ELR (cell line): ENCODE measurements at regions not wholly inside any gene's neighbourhood (a gene's known extent, or its start where the extent isn't known, plus 50 kb on each side); places are given as distances from the start of the nearest gene placed in this dataset.
"Not testable (repeated sequence)": the region's sequence is repeated elsewhere in the genome, so short reads cannot be mapped to it uniquely, and the experiment has no call there.

Experiments used
- DNase-seq: peaks from one replicate; pipeline ENCODE4 v3.0.0-alpha.2; 2015; ENCODE audit warnings: low read depth

DNA sequence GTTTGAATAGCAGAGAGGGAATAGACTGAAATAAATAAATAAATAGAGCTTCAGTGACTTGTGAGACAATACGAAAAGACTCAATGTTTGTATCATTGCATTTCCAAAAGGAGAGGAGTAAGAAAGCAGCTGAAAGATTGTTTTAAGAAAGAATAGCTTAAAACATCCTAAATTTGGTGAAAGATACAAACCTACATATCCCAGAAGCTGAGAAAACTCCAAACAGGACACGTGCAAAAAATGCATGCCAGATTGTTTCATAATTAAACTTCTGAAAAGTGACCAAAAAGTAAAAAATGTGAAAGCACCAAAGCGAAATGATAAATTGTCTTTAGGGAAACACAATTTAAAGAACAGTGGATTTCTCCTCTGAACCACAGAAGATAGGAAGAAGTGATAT, 711.0 kb downstream of the AACS start:
- DNase-seq: no peak

GRCh38 chr12:125786143-125786542, 720.9 kb downstream of the AACS start:
- DNase-seq: no peak

DNA sequence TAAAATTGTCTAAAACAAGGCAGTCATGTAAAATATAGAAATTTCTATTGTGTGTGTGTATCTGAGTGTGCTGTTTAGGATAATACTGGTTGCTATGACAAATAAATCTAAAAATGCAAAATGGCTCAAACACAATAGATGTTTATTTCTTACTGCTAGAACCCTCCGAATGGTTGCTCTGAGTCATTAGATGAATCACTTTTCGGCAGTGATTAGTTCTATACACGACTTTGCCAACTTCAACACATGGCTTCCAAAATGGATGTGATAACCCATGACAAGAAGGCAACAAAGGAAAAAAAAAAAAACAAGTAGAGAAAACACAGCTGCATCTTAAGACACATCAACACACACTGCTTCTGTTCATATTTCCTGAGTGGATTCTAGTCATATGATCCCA, 729.2 kb downstream of the AACS start:
- DNase-seq: no peak

- no peak for DNase-seq
Observed at GRCh38 chr12:125797421-125798175, 732.4 kb downstream of the AACS start.

DNA sequence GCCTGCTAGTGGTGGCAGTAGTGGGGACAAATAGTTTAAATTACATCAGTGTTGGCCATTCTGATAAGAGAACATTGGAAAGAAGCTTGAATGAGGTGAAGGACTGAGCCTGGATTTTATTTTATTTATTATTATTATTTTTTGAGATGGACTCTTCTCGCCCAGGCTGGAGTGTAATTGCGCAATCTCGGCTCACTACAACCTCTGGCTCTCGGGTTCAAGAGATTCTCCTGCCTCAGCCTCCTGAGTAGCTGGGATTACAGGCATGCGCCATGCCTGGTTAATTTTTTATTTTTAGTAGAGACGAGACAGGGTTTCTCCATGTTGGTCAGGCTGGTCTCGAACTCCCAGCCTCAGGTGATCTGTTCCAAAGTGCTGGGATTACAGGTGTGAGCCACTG, 739.4 kb downstream of the AACS start:
- DNase-seq: no peak

DNA sequence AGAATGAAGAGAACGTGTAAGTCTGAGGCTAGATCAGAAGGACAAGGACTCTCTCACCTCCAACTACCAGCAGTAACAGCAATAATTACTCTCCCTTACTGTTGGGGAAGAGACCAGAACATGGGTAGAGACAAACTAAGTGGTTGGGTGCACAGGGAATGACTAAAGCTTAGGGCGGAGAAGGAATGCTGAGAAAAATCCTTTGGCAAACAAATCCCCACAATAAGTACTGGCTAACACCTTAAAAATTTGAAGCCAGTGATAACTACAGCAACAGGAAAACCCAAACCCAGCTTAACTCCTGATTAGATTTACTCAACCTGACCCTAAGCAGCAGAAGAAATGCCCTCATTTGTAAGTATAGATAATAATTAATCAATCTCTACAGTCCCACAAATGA, 759.0 kb downstream of the AACS start:
- no peak for DNase-seq

DNA sequence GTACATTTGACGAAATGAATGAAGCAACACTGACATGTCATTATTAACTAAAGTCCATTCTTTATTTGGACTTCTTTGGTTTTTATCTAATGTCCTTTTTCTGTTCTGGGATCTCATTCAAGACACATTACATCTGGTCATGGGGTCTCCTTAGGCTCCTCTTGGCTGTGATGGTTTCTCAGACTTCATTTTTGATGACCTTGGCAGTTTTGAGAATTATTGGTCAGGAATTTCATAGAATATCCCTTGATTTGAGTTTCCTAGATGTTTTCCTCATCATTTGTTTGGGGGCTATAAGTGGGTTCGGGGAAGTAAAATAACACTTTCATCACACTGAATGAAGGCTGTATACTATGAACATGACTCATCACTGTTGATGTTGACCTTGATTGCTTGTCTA, 770.6 kb downstream of the AACS start:
- no peak for DNase-seq

DNA sequence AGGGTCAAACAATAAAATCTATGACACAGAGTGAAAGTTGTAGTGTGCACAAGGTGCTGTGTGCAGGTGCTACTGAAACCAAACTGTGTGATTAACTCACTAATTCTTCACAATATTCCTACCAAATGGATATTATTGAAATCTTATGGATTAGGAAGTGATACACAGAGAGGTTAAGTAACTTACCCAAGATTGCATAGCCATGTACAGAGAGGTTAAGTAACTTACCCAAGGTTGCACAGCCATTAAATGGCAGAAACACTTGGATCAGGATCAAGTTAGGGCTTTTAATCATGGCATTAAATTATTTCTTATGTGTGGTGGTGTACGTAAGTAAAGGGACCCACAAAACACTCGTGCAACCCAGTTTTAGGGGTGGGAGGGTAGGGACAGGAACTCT, 771.4 kb downstream of the AACS start:
- no peak for DNase-seq

- no peak for DNase-seq
Observed at GRCh38 chr12:125841332-125841731, 776.1 kb downstream of the AACS start.

DNA sequence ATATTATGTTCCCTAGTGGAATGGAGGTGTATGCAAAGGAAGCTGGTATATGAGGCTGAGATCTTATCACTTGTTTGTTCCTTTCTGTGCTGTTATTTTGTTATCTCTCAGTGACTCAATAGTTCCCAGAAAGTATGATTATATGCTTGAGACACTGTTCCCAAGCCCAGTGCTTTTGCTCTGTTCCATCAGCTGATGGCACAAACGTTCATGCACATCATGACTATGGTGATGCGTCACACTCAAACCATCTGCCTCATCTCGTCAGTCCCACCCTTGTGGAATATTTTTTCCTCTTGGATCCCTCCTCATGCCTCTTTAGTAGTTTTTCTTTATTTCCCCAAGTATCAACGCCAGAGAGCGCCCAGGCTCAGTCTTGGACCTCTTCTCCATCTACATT, 786.9 kb downstream of the AACS start:
- no peak for DNase-seq

- DNase-seq: no peak
Observed at GRCh38 chr12:125852679-125853078, 787.4 kb downstream of the AACS start.

- no peak for DNase-seq
Observed at GRCh38 chr12:125853670-125854069, 788.4 kb downstream of the AACS start.

- no peak for DNase-seq
Observed at GRCh38 chr12:125856366-125856765, 791.1 kb downstream of the AACS start.

DNA sequence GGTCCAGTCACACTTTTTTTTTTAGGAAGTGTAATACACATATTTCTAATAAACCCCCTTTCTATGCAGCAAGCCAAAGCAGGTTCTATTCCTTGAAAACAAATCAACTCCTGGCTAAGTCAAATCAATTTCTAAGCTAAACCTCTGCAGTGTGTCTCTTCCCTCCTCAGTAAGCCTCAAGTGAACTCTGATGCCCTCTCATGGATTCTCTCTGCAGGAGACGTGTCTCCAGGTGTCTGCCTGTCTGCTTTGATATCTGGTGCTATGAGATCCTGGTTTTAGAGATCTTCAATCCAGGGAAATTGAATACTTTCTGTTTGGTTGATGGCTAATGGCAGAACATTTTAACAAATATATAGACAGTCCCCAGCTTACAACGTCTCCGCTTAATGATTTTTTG, 791.7 kb downstream of the AACS start:
- no peak for DNase-seq

- no peak for DNase-seq
Observed at GRCh38 chr12:125860672-125861288, 795.5 kb downstream of the AACS start.

DNA sequence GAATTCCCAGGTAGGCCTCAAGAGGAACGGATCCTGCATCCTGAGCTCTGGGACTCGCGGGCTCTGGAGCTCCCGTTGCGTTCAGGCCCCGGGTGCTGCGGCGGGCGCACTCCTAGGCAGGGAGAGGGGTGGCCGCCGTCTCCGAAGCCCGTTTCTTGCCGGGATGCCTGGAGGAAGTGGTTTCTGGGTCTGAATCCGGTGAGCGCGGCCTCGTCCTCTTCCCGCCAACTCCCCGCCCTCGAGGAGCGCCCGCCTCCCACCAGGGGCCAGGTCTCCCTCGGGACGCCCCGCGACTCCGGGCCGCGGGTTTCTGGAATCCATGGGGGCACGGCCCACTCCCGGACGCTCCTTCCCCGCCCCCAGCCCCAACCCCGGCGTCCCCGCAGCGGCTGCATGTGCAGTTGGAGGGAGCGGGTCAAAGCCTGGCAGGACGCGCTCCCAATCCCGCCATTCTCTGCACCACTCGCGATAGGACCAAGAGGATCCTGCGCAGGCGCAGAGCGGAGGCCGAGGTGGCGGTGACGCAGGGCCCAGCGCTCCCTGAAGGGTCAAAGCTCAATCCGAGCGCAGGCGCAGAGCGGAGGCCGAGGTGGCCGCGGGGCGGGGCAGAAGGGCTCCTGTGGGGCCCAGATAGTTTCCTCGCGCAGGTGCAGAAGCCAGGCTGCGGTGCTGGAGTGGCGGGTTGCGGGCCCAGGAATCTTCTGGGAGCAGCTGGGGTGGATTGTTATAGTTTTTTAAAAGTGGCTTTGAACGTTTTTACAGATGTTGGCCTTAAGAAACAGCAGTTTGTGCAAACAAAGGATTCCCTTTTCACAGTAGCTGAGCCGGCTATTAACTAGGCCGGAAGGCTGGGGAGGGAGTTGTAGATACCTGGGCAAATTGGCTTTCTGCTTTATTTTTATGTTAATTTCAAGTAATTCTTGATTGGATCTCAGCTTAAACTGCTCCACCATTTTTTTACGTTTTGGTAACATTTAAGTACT, 796.4 kb downstream of the AACS start:
- no peak for DNase-seq

GRCh38 chr12:125865236-125865635, 800.0 kb downstream of the AACS start:
- DNase-seq: not testable (repeated sequence)

DNA sequence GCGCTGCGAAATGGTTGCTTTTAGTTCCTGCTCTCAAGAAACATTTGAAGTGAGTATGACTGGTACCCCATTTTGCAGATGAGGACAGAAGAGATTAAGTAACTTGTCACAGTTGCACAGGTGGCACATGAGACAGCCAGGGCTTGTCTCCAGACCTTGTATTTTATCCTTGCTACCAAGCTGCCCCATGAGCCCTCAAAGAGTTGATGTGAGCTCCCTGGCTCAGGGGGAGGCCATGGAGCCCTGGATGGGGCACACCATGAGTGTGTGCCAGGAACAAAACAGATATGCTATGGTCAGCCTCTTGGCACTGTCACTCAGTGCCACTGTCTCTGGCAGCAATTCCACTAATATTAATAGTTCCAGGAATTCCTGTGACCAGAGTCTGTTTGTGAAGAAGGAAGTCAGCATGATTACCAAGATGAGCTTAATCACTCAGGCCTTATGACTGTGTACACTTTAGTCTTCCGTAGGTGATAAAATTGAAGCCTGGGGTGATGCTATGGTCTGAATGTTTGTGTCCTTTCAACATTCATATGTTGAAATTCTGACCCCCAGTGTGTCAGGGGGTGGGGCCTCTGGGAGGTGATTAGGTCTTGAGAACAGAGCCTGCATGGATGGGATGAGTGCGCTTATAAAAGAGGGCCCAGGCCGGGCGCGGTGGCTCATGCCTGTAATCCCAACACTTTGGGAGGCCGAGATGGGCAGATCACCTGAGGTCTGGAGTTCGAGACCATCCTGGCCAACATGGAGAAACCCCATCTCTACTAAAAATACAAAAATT, 806.8 kb downstream of the AACS start:
- no peak for DNase-seq

- DNase-seq: no peak
Observed at GRCh38 chr12:125873016-125873415, 807.8 kb downstream of the AACS start.

DNA sequence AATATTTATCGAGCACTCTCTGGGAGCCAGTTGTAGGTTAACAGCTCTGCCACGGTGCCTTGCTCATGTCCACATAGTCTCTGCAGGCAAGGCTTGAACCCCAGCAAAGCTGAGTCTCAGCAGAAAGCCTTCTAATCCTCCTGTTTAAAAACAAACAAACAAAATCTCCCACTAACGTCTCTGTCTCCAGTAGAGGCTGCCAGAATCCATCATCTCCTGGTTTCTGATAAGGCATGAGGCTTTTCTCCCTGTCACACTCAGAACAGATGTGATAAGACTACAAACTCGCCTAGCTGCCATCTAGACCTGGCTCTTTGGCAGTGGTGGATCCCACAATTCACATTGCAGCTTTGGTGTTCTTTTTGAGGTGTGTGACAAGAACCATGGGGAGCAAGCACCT, 813.2 kb downstream of the AACS start:
- no peak for DNase-seq

DNA sequence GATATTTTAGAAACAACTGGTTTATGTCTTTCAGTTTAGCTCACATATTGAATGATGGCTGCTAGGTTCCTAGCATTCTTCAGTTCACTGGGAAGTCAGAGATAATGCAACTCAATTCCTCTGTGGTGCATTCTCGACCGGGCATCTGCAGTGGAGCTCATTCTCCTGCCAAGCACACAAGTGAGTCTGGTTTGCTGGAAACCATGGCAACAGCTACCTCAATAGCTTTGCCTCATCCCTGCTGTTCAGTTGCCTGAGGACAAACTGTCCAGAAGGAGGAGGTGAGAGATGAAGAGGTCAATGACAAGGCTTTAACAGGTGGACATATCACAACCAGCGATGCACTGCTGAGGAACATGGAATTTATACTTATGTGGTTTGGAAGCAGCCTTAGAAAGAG, 816.9 kb downstream of the AACS start:
- no peak for DNase-seq

DNA sequence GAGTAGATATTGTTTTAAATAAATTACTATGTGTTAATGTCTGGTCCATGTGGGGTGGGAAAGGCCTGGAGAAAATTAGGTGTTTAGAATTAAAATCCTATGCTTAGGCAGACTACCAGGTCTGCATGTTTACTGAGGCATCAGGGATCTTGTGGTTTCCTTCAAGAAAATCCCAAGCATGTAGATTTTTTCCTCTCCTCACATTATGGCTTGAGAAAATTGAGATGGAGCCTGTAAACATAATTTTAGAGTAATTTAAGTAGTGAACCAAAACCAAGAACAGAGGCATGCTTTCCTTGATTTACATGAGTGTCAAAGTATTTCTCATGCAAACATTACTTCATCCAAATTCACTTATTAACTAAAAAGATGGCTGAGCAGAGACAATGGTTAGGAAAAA, 823.7 kb downstream of the AACS start:
- no peak for DNase-seq
